GM10266 (cell line): ENCODE measurements at regions not wholly inside any gene's neighbourhood (a gene's known extent, or its start where the extent isn't known, plus 50 kb on each side); places are given as distances from the start of the nearest gene placed in this dataset.

Experiments used
- DNase-seq: peaks from one replicate; pipeline ENCODE4 v3.0.0; 2012; ENCODE audit errors: extremely low spot score
- CTCF ChIP-seq: IDR thresholded peaks from 2 replicates; pipeline ENCODE4 v1.5.1; 2012; ENCODE audit warnings: mild to moderate bottlenecking, low read depth; ENCODE audit not compliant: control insufficient read depth, insufficient read depth; ENCODE audit errors: missing control alignments

- DNase-seq, result no peak
Observed at GRCh38 chr4:10924274-10924673, 239.7 kb upstream of the CLNK start.

GRCh38 chr4:10917566-10917965 lies 233.0 kb upstream of the CLNK start:
- no peak for TF ChIP-seq CTCF
- no peak for DNase-seq

More at GRCh38 chr4:10924274-10924673, 239.7 kb upstream of the CLNK start:
- no peak for TF ChIP-seq CTCF

GRCh38 chr4:10898072-10898471 lies 213.5 kb upstream of the CLNK start:
- no peak for DNase-seq
- no peak for TF ChIP-seq CTCF

GRCh38 chr4:10897076-10897475 lies 212.5 kb upstream of the CLNK start:
- DNase-seq, result no peak
- no peak for TF ChIP-seq CTCF

- peak; percentile 28 for DNase-seq
- TF ChIP-seq CTCF, result peak; percentile 54
Observed at GRCh38 chr4:10893395-10893794, 208.8 kb upstream of the CLNK start.

- TF ChIP-seq CTCF, result no peak
- no peak for DNase-seq
Observed at GRCh38 chr4:10891866-10892265, 207.3 kb upstream of the CLNK start.

- no peak for TF ChIP-seq CTCF
- no peak for DNase-seq
Observed at GRCh38 chr4:10889819-10890218, 205.3 kb upstream of the CLNK start.
